ENCODE measurements at regions not wholly inside any gene's neighbourhood (a gene's known extent, or its start where the extent isn't known, plus 50 kb on each side); places are given as distances from the start of the nearest gene placed in this dataset.
A peak's percentile ranks its signal among the peaks of the same experiment; 100 is the strongest.

GRCh38 chr21:41671212-41671762 lies 95.6 kb downstream of the RIPK4 start:
- DNase-seq, result no peak

DNA sequence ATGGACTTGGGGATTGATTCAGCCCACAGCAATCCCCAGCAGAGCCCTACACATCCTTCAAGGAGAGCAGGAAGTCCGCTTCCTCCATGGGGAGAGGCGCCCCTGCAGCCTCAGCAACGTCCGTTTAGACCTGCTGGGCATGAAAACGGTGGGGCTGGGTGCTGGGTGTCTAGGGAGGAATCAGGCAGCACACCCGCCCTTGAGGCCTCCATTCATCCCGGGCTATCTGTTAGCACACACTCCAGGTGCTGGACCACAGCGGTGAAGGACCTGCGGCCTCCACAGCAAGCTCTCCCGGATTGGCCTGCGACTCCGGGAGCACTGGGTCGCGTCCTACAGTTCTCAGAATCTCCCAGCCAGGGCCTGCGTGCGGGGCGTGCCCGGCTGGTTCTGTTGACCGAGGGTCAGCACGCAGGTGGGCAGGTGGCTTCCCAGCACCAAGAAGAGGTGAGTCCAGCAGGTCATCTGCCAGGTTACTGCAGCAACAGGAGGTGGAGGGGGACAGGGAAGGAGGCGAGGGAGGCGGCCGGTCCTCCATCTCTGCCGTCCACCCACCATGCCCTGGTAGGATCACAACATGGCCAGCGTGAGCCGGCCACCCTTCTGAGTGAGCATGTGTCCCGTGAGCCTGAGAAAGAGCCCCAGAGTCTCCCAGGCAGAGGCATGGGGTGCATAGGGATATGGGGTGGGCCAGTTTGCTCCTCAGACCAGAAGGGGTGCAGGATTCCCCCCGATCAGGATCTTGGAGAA lies 96.6 kb downstream of the RIPK4 start:
- no peak for DNase-seq

DNA sequence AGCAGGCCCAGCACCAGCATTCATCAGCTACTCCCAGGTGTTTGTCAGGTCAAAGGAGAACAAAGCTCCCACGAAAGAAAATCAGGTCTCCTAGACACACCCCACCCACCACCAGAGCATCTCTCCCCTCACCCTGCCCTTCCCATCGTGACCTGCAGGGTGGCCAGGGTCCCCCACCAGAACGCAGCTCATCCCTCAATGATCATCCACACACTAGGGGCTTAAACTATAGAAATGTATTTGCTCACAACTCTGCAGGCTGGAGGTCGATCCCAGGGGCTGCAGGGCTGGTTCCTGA lies 97.4 kb downstream of the RIPK4 start:
- DNase-seq, result no peak

DNA sequence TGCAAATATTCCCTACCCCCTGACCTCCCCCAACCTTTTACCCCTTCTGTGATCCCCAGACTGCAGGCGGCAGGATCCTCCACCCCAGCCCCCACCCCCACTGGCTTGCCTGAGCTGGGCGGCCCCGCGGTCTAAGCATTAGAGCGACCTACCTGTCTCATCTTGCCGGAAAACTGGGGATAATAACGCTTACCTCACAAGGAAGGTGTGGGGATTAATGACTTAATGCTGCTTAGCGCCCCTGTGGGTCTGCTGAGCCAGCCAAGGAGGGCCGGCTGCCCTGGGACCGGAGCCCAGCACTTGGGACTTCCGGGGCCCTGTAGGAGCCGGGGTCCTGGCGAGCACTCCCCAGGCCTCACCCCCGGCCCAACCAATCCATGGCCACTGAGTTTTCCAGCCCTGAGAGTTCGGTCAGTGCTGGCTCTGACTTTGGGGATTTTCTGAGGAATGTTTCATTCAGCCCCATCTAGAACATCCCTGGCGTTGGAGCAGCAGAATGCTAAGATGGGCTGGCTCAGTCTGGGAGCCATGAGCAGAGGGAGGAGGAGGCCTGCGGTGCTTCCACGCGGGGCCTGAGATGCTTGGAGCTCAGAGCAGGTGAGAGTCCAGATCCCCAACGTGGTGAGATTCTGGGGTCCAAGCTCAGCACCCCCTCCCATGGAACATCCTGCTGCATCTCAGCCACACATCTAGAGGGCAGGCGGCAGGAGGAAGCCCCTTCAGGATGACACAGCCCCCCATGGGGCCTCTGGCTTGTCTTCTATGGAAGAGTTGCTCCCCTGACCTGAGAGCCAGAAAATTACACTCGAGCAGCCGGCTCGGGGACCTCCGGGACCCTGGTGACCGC lies 97.9 kb downstream of the RIPK4 start:
- DNase-seq, result no peak

DNA sequence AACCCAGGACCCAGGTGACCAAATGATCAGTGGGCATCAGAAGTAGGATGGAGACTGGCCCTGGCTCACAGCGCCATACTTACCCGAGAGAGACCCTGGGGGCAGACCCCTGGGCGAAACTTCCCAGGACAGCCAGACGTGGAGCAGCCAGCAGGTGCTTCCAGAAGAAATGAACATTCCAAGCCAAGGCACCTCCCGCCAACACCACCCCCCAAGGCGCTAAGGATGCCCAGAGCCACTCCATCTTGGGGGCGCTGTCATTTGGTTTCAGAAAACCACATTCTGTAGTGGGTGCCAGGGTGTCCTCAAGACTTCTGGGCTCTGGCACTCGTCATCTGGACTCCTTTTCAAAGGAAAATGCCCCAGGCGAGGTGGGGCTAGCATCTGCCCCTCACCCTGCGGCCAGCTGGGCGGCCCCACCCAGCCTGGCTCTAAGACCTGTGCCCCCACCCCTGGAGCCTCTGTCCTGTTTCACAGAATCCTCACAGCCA lies 98.8 kb downstream of the RIPK4 start:
- DNase-seq, result no peak

- no peak for DNase-seq
These were observed 99.7 kb downstream of the RIPK4 start for GRCh38 chr21:41667136-41667535.

DNA sequence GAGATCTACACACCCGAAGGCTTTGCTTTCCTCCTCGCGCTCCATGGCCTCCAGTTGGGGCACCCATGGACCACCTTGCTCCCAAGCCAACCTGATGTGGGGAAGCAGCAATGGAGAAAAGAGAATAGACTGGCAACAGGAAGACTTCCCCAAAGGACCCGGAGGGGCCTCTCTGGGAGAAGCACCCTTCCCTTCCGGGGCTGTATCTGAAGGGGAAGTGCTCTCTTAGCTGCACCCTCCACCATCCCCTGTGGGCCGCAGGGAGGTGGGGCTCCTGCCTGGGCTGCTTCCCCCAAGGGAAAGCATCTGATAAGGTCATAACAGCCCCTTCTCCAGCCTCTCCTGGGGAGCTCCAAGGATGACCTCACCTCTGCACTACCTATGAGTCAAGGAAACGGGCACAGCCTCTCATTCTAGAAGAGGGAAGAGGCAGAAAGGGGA lies 100.2 kb downstream of the RIPK4 start:
- DNase-seq, result peak; percentile 29

GRCh38 chr21:41665766-41666595 lies 100.9 kb downstream of the RIPK4 start:
- DNase-seq, result no peak

- DNase-seq, result no peak
These were observed 101.7 kb downstream of the RIPK4 start for GRCh38 chr21:41664881-41665765.

GRCh38 chr21:41663805-41664788 lies 102.8 kb downstream of the RIPK4 start:
- DNase-seq, result peak; percentile 64

GRCh38 chr21:41662761-41663160 lies 104.1 kb downstream of the RIPK4 start:
- DNase-seq, result no peak

- DNase-seq, result no peak
These were observed 104.7 kb downstream of the RIPK4 start for GRCh38 chr21:41662161-41662560.

DNA sequence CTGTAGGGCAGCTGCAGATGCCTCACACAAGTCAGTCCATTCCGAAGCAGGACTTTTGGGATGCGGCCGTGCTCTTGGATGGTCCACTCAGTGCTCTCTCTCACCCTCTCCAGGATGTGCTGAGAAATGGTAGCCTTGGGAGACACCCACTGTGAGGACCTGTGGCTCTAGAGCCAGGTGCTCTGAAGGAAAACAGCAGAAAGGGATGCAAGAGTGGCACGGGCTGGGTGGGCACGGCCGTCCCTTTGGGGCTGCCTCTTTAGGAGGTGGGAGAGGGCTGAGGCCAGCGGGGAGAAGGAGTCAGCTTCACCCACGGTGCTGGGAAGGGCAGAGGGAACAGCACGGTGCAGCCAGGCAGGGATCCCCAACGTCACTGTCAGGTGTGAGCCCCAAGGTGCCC lies 106.1 kb downstream of the RIPK4 start:
- no peak for DNase-seq

DNA sequence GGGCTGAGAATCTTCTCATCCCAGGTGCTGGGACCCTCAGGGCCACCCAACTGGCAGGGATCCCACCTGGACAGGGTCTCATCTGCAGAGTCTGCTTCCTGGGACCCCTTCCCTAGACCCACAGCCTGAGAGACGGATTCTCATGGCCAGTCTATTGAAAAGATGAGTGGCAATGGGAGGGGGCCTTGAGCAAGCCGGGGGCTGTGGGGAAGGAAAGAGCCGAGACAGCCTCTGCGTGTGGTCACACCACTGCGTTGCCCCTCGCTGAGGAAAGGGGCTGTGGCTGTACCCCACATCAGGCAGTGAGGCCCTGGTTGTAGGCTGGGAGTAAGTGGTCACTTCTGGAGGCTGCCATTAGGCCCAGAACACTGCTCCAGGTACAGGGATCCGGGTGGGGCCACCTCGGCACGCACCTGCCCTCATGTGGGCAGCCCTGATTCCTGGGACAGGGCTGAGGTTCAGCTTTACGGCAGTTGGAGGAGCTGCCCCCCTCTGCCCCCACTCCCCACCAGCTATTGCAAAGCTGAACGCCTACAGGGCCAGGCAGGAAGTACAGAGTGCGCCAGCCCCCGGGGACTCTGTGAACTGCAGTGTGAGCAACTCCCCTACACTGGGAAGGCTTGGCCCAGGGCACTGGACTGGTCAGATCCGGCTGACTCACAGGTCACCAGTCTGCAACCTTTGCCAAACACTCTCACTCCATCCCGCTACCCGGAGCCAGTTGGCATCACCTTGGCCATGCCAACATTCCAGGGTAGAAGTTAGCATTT lies 106.9 kb downstream of the RIPK4 start:
- no peak for DNase-seq

DNA sequence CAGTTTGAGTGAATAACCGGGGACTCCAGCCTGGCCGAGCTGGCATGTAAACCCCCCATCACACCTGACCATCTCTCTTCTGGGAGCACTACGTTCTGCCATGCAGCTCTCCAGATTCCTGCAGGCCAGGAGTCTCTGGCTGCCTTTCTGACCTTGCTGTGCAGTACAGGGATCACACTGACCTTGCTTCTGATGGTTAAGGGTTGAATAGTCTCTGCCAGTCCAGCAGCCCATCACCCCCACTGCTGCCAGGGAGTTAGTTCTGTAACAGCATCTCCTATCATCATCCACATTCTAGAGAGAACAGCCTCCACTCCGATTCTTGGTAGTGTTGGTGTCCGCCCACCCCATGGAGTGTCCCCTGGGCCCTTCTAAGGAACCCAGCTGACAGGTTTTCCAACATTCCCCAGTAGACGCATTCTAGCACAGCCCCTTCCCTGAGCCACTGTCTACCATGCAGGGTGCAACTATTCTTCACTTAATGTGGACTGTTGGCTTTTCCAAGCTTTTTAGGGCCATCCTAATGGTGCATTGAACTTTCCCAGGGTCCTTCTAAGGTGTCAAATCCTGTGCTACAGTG lies 109.8 kb downstream of the RIPK4 start:
- no peak for DNase-seq

DNA sequence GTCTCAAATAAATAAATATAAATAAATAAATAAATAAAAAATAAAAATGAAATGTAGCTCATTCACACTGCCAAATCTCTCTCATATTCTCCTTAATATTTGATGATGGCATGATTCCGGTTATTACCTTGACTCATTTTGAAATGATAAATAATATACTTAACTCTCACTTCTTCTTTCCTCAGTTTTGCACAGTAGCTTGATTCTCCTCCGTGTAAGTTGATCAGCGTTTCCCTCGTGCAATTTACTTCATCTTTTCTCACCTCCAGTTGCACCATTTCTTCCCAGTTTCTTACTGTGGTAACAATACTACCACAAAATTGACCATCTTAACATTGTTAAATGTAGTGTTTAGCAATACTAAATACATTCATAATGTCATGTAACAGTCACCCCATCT lies 111.6 kb downstream of the RIPK4 start:
- no peak for DNase-seq

- no peak for DNase-seq
These were observed 112.8 kb downstream of the RIPK4 start for GRCh38 chr21:41653954-41654491.

- no peak for DNase-seq
These were observed 113.5 kb downstream of the RIPK4 start for GRCh38 chr21:41653243-41653953.

DNA sequence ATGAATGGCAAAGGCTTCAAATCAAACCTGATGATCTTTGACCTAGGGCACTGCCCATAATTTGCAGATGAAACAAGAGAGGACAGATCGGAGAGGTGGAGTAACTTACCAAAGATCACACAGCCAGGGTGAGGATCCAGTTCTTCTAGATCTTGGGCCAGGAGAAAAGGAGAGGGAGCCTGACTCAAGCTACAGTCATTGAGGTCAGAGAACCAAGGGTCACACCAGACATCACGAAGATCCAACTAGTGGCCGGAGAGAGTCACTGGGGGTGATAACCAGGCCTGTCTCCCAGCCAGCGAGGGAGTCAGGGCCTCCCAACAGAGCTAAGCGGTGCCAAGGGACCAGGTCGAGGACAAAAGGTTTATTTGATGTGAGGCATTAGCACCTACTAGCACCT lies 115.0 kb downstream of the RIPK4 start:
- no peak for DNase-seq
